ENCODE measurements at regions not wholly inside any gene's neighbourhood (a gene's known extent, or its start where the extent isn't known, plus 50 kb on each side); places are given as distances from the start of the nearest gene placed in this dataset.

DNA sequence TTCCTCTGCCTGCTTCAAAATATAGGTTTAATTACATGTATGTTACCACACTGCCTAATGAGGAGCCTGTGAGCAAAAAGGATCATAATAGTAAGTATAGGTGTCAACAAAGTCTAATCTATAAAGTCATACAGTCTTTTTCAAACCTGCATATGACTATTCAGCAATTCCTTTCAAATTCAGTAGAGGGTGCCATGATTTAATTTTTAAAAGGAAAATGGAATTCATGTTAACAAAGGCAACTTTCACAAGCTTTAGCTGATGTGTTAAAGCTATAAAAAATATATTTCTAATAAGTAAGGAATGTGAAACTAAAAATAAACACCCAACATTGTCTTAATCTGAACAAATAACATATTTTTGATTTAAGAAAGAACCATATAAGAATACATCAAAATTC, 52.1 kb downstream of the MPP7 start:
- intact Hi-C loops (cut with micrococcal nuclease): loop anchor here (1.0 kb wide), 1 partner anchor 132 kb away; no protein-coding TSS in a partner anchor
- Mint-ChIP-seq H3K27ac (no peak overlapping the region), H3K36me3 (ENCODE audit: low read depth) (no peaks in the 10 kb centered on the region), H3K4me1 (ENCODE audit: low read depth) (peaks cover 7% of the 10 kb centered on the region), H3K4me3 (ENCODE audit: low read depth) (no peak overlapping the region), H3K27me3 (ENCODE audit: low read depth) (peaks cover 5% of the 10 kb centered on the region), H3K9me3 (no peaks in the 10 kb centered on the region)
- no peak for DNase-seq (ENCODE audit: low spot score)

DNA sequence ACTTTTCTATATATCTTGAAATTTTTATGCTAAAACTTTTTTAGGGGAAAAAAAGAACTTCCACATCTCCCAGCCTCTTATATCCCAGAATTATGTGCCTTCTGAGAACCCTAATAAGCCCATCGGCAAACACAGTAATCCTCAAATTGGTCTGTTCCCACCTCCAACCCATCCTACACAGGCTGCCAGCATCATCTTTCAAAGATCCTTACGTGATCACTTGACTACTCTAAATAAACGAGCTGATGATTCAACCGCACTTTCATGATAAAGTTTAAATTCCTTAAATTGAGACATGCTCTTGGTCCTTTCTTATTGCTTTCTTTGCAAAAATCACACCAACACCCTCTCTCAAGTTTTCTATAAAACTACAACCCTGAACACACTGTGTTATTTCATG, 52.5 kb downstream of the MPP7 start:
- peaks cover 5% of the 10 kb centered on the region for H3K27me3 Mint-ChIP-seq (ENCODE audit: low read depth)
- intact Hi-C loops (cut with micrococcal nuclease): loop anchor here (1.0 kb wide), 1 partner anchor 132 kb away; no protein-coding TSS in a partner anchor
- DNase-seq (ENCODE audit: low spot score): no peak
- H3K36me3 Mint-ChIP-seq (ENCODE audit: low read depth): no peaks in the 10 kb centered on the region
- no peak overlapping the region for H3K4me3 Mint-ChIP-seq (ENCODE audit: low read depth)
- H3K27ac Mint-ChIP-seq: no peak overlapping the region
- peaks cover 8% of the 10 kb centered on the region for H3K4me1 Mint-ChIP-seq (ENCODE audit: low read depth)
- no peaks in the 10 kb centered on the region for H3K9me3 Mint-ChIP-seq

DNA sequence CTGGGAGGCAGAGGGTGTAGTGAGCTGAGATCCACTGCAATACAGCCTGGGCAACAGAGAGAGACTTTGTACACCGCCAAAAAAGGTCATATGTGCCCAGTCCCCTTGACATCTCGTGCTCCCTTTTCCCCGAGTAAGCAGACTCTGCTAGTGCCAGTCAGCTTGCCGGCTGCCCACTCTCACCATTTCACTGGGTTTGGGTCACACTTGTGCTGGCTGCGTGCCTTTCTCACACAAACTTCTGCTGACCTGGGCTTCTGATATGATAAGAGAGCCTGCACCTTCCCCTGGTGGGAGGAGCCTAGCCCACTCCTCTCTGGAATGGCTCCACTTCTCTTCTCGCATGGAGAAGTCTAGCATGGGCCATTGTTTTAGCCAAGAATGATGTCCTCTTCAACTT, 53.4 kb downstream of the MPP7 start:
- no peak for DNase-seq (ENCODE audit: low spot score)
- no peak overlapping the region for H3K27ac Mint-ChIP-seq
- intact Hi-C loops (cut with micrococcal nuclease): loop anchor here (5.0 to 10.0 kb wide), 2 partner anchors 53 to 695 kb away; partner anchors contain the start of gene MPP7
- no peaks in the 10 kb centered on the region for H3K9me3 Mint-ChIP-seq
- H3K27me3 Mint-ChIP-seq (ENCODE audit: low read depth): peaks cover 12% of the 10 kb centered on the region
- H3K4me3 Mint-ChIP-seq (ENCODE audit: low read depth): no peak overlapping the region
- H3K36me3 Mint-ChIP-seq (ENCODE audit: low read depth): no peaks in the 10 kb centered on the region
- H3K4me1 Mint-ChIP-seq (ENCODE audit: low read depth): peaks cover 8% of the 10 kb centered on the region

DNA sequence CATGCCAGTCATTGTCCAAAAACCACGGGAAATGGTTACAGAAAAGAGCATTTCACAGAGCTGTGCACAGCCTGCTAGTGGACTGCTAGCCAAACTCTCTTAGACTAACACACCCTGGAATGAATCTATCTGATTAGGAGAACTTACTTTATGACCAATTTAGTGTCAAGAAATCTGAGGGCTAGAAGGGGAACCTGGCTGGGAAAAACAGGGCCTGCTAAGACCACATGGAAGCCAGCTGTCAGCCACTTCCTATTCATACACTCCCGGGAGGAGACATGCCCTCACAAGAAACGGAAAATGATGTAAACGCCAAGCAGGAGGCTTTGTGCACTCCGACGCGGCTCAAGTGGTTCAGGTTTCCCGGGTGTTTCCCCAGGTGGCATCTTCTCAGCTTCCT, 54.8 kb downstream of the MPP7 start:
- no peaks in the 10 kb centered on the region for H3K36me3 Mint-ChIP-seq (ENCODE audit: low read depth)

DNA sequence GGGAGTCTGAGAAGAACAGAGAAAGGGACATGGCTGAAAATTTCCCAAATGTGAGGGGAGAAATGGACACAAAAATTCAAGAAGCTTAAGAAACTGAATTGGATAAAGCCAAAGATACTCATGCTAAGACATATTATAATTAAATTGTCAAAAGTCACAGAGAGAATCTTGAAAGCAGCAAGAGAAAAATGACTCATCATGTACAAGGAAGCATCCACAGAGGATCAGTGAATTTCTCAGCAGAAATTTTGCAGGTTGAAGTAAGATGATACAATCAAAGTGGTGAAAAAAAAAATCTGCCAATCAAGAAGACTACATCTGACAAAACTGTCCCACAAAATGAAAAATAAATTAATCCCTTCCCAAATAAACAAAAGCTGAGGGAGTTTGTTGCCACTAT, 56.8 kb downstream of the MPP7 start:
- Mint-ChIP-seq H3K36me3 (ENCODE audit: low read depth) (no peaks in the 10 kb centered on the region), H3K4me3 (ENCODE audit: low read depth) (no peak overlapping the region), H3K27ac (no peak overlapping the region), H3K4me1 (ENCODE audit: low read depth) (peaks cover 8% of the 10 kb centered on the region), H3K27me3 (ENCODE audit: low read depth) (peaks cover 17% of the 10 kb centered on the region), H3K9me3 (no peaks in the 10 kb centered on the region)
- intact Hi-C loops (cut with micrococcal nuclease): loop anchor here (5.0 to 10.0 kb wide), 2 partner anchors 56 to 691 kb away; partner anchors contain the start of gene MPP7
- no peak for DNase-seq (ENCODE audit: low spot score)

More for the DNA sequence above, 54.8 kb downstream of the MPP7 start:
- DNase-seq (ENCODE audit: low spot score): no peak
- Mint-ChIP-seq H3K27ac (no peak overlapping the region), H3K4me1 (ENCODE audit: low read depth) (peaks cover 8% of the 10 kb centered on the region), H3K4me3 (ENCODE audit: low read depth) (no peak overlapping the region), H3K9me3 (no peaks in the 10 kb centered on the region), H3K27me3 (ENCODE audit: low read depth) (peaks cover 16% of the 10 kb centered on the region)
- intact Hi-C loops (cut with micrococcal nuclease): loop anchor here (5.0 to 10.0 kb wide), 2 partner anchors 54 to 693 kb away; partner anchors contain the start of gene MPP7

DNA sequence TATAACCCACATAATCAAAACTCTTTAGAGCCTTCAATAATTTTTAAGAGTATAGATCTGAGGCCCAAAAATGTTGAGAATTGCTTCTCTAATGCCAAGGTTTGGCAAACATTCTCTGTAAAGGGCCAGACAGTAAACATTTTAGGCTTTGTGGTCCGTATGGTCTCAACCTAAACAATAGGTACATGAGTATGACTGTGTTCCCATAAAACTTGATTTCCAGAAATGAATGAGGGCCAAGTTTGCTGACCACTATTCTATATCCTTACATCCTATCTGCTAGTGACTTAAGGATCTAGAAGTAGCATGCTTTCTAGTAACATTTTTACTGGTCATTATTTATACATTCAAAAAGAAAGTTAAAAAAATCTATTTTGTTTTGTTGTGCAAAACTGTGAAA, 58.9 kb downstream of the MPP7 start:
- peaks cover 17% of the 10 kb centered on the region for H3K27me3 Mint-ChIP-seq (ENCODE audit: low read depth)
- no peak for DNase-seq (ENCODE audit: low spot score)
- H3K9me3 Mint-ChIP-seq: no peaks in the 10 kb centered on the region
- H3K27ac Mint-ChIP-seq: no peak overlapping the region
- H3K4me1 Mint-ChIP-seq (ENCODE audit: low read depth): peaks cover 8% of the 10 kb centered on the region
- H3K36me3 Mint-ChIP-seq (ENCODE audit: low read depth): no peaks in the 10 kb centered on the region
- intact Hi-C loops (cut with micrococcal nuclease): loop anchor here (5.0 to 10.0 kb wide), 2 partner anchors 689 to 797 kb away; no protein-coding TSS in a partner anchor
- H3K4me3 Mint-ChIP-seq (ENCODE audit: low read depth): no peak overlapping the region

DNA sequence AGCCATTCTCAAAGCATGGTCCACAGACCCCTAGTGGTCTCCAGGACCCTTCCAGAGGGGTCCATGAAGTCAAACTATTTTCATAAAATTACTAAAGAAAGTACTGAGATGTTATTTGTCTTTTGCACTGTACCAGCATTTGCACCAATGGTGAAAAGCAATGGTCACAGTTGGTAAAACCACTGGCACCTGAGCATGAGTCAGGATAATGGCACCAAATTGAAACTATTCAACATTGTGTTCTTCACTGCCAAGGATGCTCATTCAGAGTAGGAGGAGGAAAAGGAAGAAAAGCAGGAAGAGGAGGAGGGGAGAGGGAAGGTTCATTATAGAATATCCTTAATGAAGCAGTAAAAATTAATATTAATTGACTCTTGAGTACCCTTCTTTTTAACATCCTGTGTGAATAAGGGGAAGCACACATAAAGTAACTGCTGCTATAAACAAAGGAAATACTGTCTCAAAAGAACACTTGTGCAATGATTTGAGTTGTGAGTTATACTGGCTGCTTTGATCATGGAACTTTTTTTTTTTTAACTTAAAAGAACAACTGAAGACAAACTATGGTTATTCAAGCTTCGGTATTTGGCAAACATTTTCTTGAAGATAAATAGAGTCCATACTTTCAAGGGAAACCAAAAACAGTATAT, 60.2 kb downstream of the MPP7 start:
- Mint-ChIP-seq H3K36me3 (ENCODE audit: low read depth) (no peaks in the 10 kb centered on the region), H3K27ac (no peak overlapping the region), H3K9me3 (no peaks in the 10 kb centered on the region), H3K4me3 (ENCODE audit: low read depth) (no peak overlapping the region), H3K27me3 (ENCODE audit: low read depth) (peaks cover 14% of the 10 kb centered on the region), H3K4me1 (ENCODE audit: low read depth) (peaks cover 3% of the 10 kb centered on the region)
- no peak for DNase-seq (ENCODE audit: low spot score)
- intact Hi-C loops (cut with micrococcal nuclease): loop anchor here (5.0 to 10.0 kb wide), 2 partner anchors 688 to 795 kb away; no protein-coding TSS in a partner anchor

DNA sequence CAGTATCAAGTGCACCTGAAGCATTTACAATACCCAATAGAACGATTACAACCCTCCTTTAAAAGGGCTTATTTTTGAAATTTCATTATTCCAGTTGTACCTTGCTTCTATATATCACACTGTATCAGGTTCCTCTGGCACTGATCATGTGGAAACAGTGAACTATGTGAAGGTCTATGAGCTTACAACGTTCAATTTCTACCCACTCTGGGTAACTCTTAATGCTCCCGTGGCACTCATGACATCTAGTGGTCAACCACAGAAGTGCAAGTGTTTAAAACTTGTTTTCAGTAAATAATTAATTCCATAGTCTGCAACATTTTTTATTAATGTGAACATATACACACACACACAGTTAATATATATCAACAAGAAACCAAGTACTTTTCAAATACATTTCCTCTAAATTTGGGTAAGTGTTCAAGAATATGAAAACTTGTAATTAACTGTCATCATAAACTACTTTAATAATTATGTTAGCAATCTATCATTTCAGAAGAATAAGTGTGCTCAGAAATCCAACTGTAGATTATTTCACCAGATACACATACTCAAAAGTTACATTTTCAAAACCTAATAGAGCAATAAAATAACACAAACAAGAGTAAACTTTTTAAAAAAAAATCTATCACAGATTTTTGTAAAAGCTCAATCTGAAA, 61.0 kb downstream of the MPP7 start:
- peaks cover 3% of the 10 kb centered on the region for H3K4me1 Mint-ChIP-seq (ENCODE audit: low read depth)
- peaks cover 13% of the 10 kb centered on the region for H3K27me3 Mint-ChIP-seq (ENCODE audit: low read depth)
- intact Hi-C loops (cut with micrococcal nuclease): loop anchor here (2.0 to 10.0 kb wide), 3 partner anchors 499 to 795 kb away; no protein-coding TSS in a partner anchor
- no peaks in the 10 kb centered on the region for H3K36me3 Mint-ChIP-seq (ENCODE audit: low read depth)
- no peaks in the 10 kb centered on the region for H3K9me3 Mint-ChIP-seq
- no peak for DNase-seq (ENCODE audit: low spot score)
- no peak overlapping the region for H3K27ac Mint-ChIP-seq
- no peak overlapping the region for H3K4me3 Mint-ChIP-seq (ENCODE audit: low read depth)

DNA sequence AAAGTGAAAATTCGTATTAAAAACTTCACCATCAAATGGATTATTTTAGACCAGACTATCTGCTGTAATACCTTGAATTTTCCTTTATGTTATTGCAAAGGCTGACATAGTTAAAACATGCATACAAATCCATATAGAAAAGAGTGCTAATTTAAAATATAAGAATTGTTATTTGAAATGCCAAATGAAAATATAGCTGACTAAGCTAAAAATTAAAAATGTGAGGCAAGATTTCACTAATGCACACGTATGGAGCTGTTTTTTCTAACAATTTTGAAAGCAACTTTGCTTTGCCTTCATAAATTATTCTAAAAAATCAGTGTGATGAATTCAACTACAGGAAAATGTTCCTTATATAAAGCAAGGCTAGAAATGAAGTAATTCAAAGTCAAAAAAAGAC, 62.5 kb downstream of the MPP7 start:
- intact Hi-C loops (cut with micrococcal nuclease): loop anchor here (2.0 to 10.0 kb wide), 3 partner anchors 498 to 793 kb away; no protein-coding TSS in a partner anchor
- no peak overlapping the region for H3K4me3 Mint-ChIP-seq (ENCODE audit: low read depth)
- no peaks in the 10 kb centered on the region for H3K4me1 Mint-ChIP-seq (ENCODE audit: low read depth)
- peaks cover 13% of the 10 kb centered on the region for H3K27me3 Mint-ChIP-seq (ENCODE audit: low read depth)
- no peaks in the 10 kb centered on the region for H3K9me3 Mint-ChIP-seq
- no peak overlapping the region for H3K27ac Mint-ChIP-seq
- DNase-seq (ENCODE audit: low spot score): no peak
- no peaks in the 10 kb centered on the region for H3K36me3 Mint-ChIP-seq (ENCODE audit: low read depth)

DNA sequence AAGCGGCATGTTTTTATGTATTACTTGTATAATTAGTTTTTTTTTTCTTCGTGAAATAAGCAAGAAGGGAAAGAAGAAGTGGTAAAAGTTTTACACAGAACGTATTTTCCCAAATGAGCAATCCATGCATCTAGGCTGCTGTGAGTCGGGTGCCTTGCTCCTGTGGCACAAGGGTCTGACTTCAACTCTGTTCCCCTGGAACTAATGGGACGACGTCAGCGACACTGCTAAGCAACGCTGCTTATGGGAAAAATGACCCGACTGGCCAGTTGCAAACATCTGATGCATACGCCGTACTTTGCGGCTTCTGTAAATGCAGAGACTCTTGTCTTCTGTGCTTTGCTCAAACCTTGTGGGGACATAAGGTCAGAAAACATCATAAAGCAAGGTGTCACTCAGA, 66.3 kb downstream of the MPP7 start:
- intact Hi-C loops (cut with micrococcal nuclease): no loop called here
- no peak overlapping the region for H3K27ac Mint-ChIP-seq
- H3K4me1 Mint-ChIP-seq (ENCODE audit: low read depth): no peaks in the 10 kb centered on the region
- DNase-seq (ENCODE audit: low spot score): no peak
- no peaks in the 10 kb centered on the region for H3K36me3 Mint-ChIP-seq (ENCODE audit: low read depth)
- peaks cover 2% of the 10 kb centered on the region for H3K27me3 Mint-ChIP-seq (ENCODE audit: low read depth)
- H3K4me3 Mint-ChIP-seq (ENCODE audit: low read depth): no peak overlapping the region
- no peaks in the 10 kb centered on the region for H3K9me3 Mint-ChIP-seq

DNA sequence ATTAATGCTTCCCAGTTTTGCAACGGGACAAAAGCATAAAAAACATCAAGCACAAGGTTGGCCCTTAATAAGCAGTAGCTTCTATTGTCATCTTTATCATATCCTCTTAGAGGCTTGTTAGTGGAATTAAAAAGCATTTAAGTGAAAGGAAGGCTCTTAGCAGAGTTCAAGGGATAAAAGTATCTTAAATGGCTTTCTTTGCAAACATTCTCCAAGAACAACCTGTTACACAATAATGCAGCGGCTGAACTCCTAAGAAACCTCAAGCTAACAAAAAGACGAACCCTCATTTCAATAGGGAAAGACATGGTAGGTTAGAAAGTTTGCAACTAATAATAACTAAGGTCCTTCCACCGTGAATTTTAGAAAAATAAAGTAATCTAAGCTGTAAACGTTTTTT, 82.1 kb downstream of the MPP7 start:
- no peak for DNase-seq (ENCODE audit: low spot score)
- H3K4me3 Mint-ChIP-seq (ENCODE audit: low read depth): no peak overlapping the region
- H3K27me3 Mint-ChIP-seq (ENCODE audit: low read depth): peaks cover 26% of the 10 kb centered on the region
- H3K4me1 Mint-ChIP-seq (ENCODE audit: low read depth): peaks cover 7% of the 10 kb centered on the region
- H3K36me3 Mint-ChIP-seq (ENCODE audit: low read depth): no peaks in the 10 kb centered on the region
- no peaks in the 10 kb centered on the region for H3K9me3 Mint-ChIP-seq
- H3K27ac Mint-ChIP-seq: no peak overlapping the region
- intact Hi-C loops (cut with micrococcal nuclease): no loop called here

DNA sequence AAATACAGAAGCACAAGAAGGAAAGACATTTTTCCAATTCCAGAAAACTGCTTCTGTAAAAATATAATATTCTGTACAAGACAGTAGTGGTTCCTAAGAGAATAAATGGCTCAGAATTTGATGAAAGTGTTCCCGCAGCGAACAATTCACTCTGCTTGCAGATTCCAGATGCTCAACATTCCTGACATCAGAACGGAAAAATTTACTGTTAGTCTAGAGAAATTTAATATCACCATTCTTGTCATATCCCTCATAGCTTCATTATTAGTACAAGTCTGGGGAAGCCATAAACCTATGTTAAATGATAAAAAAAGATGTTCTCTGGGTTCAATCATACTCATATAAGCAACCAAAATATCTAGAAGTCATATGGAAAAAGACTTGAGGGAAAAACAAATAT, 83.6 kb downstream of the MPP7 start:
- H3K4me1 Mint-ChIP-seq (ENCODE audit: low read depth): peaks cover 7% of the 10 kb centered on the region
- H3K4me3 Mint-ChIP-seq (ENCODE audit: low read depth): no peak overlapping the region
- H3K27ac Mint-ChIP-seq: no peak overlapping the region
- H3K36me3 Mint-ChIP-seq (ENCODE audit: low read depth): no peaks in the 10 kb centered on the region
- intact Hi-C loops (cut with micrococcal nuclease): no loop called here
- H3K27me3 Mint-ChIP-seq (ENCODE audit: low read depth): peaks cover 21% of the 10 kb centered on the region
- no peak for DNase-seq (ENCODE audit: low spot score)
- no peaks in the 10 kb centered on the region for H3K9me3 Mint-ChIP-seq

DNA sequence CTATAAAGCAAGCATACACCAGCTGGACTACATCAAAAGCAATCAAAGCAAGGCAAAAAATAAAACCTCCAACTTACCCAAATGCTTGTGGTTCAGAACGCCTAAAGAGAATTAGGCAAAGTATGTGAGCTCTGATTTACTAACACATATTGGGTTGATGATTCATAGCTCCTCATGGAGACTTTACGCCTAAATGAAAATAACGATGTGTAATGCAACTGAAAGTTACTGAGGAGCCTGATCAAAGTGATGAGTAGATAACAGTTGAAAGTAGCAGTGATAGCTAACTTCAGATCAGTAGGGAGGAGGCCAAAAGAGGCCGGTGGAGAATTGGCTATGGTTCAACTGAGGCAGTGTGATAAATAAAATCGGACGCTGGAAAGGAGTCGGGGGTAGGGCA, 85.0 kb downstream of the MPP7 start:
- no peak overlapping the region for H3K4me3 Mint-ChIP-seq (ENCODE audit: low read depth)
- DNase-seq (ENCODE audit: low spot score): no peak
- no peaks in the 10 kb centered on the region for H3K9me3 Mint-ChIP-seq
- H3K27ac Mint-ChIP-seq: no peak overlapping the region
- peaks cover 19% of the 10 kb centered on the region for H3K27me3 Mint-ChIP-seq (ENCODE audit: low read depth)
- peaks cover 7% of the 10 kb centered on the region for H3K4me1 Mint-ChIP-seq (ENCODE audit: low read depth)
- no peaks in the 10 kb centered on the region for H3K36me3 Mint-ChIP-seq (ENCODE audit: low read depth)
- intact Hi-C loops (cut with micrococcal nuclease): no loop called here
